Suprapubic skin (tissue), 4 donors: ENCODE measurements at regions not wholly inside any gene's neighbourhood (a gene's known extent, or its start where the extent isn't known, plus 50 kb on each side); places are given as distances from the start of the nearest gene placed in this dataset.

Source experiments
- DNase-seq, 2 donors: peaks; one replicate each; pipeline ENCODE4 v3.0.0-alpha.2; 2019; ENCODE audit warnings: low spot score in 2 of 2
- H3K27ac ChIP-seq: fragments of 200-600 bp; sonication (generic); one replicate; pipeline ENCODE4 v1.5.1; 2019
- H3K27me3 ChIP-seq: fragments of 200-600 bp; sonication (generic); one replicate; pipeline ENCODE4 v1.5.1; 2019
- H3K36me3 ChIP-seq: fragments of 200-600 bp; sonication (generic); one replicate; pipeline ENCODE4 v1.5.1; 2019
- H3K4me1 ChIP-seq: fragments of 200-600 bp; sonication (generic); one replicate; pipeline ENCODE4 v1.5.1; 2019
- H3K4me3 ChIP-seq: fragments of 200-600 bp; sonication (generic); one replicate; pipeline ENCODE4 v1.5.1; 2019; ENCODE audit warnings: mild to moderate bottlenecking
- H3K9me3 ChIP-seq: fragments of 200-600 bp; sonication (generic); one replicate; pipeline ENCODE4 v1.5.1; 2019
- EP300 ChIP-seq: sonication (generic); formaldehyde crosslinking; IDR thresholded peaks from one replicate; pipeline ENCODE4 v1.6.1; 2017; ENCODE audit warnings: antibody characterized with exemption
- POLR2A ChIP-seq, 2 donors: fragments of 450-650 bp; IDR thresholded peaks; one replicate each; pipeline ENCODE4 v1.6.1; 2017; ENCODE audit warnings: antibody characterized with exemption in 2 of 2, mild to moderate bottlenecking in 2 of 2, moderate library complexity in 2 of 2
- POLR2AphosphoS5 ChIP-seq, 3 donors: sonication (generic); formaldehyde crosslinking; IDR thresholded peaks; one replicate each; pipeline ENCODE4 v1.6.1; 2017; ENCODE audit warnings: antibody characterized with exemption in 3 of 3
- WGBS: methylation state at CpG from one replicate; pipeline ENCODE4 v1.1.5; 2018; 5-methylcytosine and 5-hydroxymethylcytosine counted together
- TF ChIP-seq, protein P1 (sequence below), 2 donors: fragments of 200-600 bp in 1 of 2; fragments of 450-650 bp in 1 of 2; sonication (generic) in 1 of 2; IDR thresholded peaks; one replicate each; pipeline ENCODE4 v1.5.1; 2016 to 2019; ENCODE audit warnings: antibody characterized with exemption in 2 of 2, mild to moderate bottlenecking in 1 of 2, moderate library complexity in 1 of 2

DNA sequence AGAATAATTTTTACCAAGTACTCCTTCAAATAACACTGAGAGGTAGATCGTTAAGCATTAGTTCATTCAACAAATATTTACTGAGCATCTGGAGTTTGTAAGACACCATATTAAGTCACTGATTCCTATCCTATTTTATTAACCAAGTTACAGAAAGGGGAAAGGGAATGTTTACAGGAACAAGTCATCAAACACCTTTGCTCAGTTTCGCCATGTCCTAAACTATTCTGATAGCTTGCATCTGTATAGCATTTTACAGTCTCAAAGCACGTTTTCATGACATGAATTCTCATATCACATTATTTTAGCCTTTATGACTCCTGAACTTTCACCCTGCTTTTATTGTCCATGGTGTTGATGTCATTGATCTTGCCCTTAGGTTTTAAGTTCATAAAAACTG lies 89.2 kb downstream of the AREG start:
- no peaks in the 10 kb centered on the region for H3K36me3 ChIP-seq
- no peak overlapping the region for H3K4me3 ChIP-seq
- TF ChIP-seq POLR2A (IDR thresholded peaks at IDR 0.05) (no peak), EP300 (no peak), POLR2AphosphoS5 (IDR thresholded peaks at IDR 0.05) (no peak)
- TF ChIP-seq, protein P1, sequence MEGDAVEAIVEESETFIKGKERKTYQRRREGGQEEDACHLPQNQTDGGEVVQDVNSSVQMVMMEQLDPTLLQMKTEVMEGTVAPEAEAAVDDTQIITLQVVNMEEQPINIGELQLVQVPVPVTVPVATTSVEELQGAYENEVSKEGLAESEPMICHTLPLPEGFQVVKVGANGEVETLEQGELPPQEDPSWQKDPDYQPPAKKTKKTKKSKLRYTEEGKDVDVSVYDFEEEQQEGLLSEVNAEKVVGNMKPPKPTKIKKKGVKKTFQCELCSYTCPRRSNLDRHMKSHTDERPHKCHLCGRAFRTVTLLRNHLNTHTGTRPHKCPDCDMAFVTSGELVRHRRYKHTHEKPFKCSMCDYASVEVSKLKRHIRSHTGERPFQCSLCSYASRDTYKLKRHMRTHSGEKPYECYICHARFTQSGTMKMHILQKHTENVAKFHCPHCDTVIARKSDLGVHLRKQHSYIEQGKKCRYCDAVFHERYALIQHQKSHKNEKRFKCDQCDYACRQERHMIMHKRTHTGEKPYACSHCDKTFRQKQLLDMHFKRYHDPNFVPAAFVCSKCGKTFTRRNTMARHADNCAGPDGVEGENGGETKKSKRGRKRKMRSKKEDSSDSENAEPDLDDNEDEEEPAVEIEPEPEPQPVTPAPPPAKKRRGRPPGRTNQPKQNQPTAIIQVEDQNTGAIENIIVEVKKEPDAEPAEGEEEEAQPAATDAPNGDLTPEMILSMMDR (IDR thresholded peaks at IDR 0.05): no peak
- no peak overlapping the region for H3K27ac ChIP-seq
- 79% methylated on average over 3 of the region's 3 CpGs for WGBS
- H3K27me3 ChIP-seq: no peaks in the 10 kb centered on the region
- no peaks in the 10 kb centered on the region for H3K4me1 ChIP-seq
- no peaks in the 10 kb centered on the region for H3K9me3 ChIP-seq
- DNase-seq: no peak

DNA sequence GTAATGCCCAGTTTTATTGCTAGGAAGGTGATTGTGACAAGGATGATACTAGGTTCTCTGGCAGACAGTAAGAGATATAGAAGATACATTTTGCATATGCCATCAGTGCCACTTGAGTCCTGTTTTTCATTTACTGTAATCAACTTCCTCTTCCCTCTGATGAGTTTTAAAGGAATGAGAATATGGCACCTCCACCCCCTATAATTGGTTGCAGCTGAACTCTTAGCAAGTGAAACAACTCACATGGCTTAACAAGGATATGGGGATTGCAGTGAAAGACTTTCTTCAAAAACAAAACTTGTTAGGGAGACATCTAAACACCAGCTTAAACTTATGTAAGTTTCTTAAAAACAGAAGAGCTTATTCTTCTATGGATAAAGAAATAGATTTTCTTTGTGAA lies 90.0 kb downstream of the AREG start:
- H3K27me3 ChIP-seq: no peaks in the 10 kb centered on the region
- no peak overlapping the region for H3K4me3 ChIP-seq
- DNase-seq: no peak
- H3K9me3 ChIP-seq: no peaks in the 10 kb centered on the region
- H3K36me3 ChIP-seq: no peaks in the 10 kb centered on the region
- no peak for TF ChIP-seq POLR2A (IDR thresholded peaks at IDR 0.05)
- no peak for TF ChIP-seq EP300
- no peak for TF ChIP-seq POLR2AphosphoS5 (IDR thresholded peaks at IDR 0.05)
- TF ChIP-seq, protein P1 (IDR thresholded peaks at IDR 0.05): no peak
- H3K27ac ChIP-seq: no peak overlapping the region
- H3K4me1 ChIP-seq: no peaks in the 10 kb centered on the region

DNA sequence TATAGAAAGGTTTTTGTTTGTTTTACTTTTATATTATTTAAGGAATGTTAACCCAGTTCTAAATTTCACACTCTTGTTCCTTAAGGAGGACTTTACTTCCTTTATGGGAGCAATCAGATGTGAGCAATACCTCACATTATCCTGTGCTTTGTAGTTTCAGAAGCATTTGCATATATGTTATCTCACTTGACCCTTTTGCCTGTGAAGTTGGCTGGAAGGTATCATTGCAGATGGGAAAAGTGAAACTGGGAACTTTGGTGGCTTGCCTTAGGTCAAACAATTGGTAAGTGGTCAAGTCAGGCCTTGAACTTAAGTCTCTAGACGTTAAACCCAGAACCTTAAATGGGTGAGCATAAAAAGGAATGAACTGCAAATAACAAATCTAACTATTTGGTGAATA lies 90.6 kb downstream of the AREG start:
- TF ChIP-seq POLR2AphosphoS5 (IDR thresholded peaks at IDR 0.05) (no peak), POLR2A (IDR thresholded peaks at IDR 0.05) (no peak), EP300 (no peak)
- TF ChIP-seq, protein P1 (IDR thresholded peaks at IDR 0.05): no peak
- 69% methylated on average over 1 of the region's 1 CpG for WGBS
- no peaks in the 10 kb centered on the region for H3K9me3 ChIP-seq
- no peaks in the 10 kb centered on the region for H3K36me3 ChIP-seq
- DNase-seq: no peak
- H3K27ac ChIP-seq: no peak overlapping the region
- H3K4me3 ChIP-seq: no peak overlapping the region
- no peaks in the 10 kb centered on the region for H3K4me1 ChIP-seq
- no peaks in the 10 kb centered on the region for H3K27me3 ChIP-seq

DNA sequence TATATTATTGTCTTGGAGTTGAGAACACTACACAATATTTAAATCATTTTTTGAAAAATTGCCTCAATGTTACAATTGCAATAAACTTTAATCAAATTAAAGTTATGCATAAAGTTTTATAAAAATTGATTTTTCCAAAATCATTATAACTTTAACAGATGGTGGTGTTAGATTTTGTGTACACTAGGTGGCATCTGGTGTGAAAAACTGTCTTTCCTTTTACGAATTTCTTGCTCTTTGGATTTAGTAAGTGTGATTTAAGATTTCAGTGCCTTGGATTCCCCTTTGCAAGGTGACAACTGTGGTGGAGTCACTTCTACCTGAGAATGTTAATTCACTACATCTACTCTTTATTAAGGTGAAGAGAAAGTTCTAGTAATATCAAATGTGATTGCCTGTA lies 91.6 kb downstream of the AREG start:
- no peaks in the 10 kb centered on the region for H3K9me3 ChIP-seq
- TF ChIP-seq EP300: no peak
- TF ChIP-seq, protein P1 (IDR thresholded peaks at IDR 0.05): no peak
- no peak for TF ChIP-seq POLR2AphosphoS5 (IDR thresholded peaks at IDR 0.05)
- TF ChIP-seq POLR2A (IDR thresholded peaks at IDR 0.05): no peak
- no peak for DNase-seq
- no peak overlapping the region for H3K4me3 ChIP-seq
- 54% methylated on average over 1 of the region's 1 CpG for WGBS
- no peaks in the 10 kb centered on the region for H3K4me1 ChIP-seq
- H3K27me3 ChIP-seq: no peaks in the 10 kb centered on the region
- H3K27ac ChIP-seq: no peak overlapping the region
- no peaks in the 10 kb centered on the region for H3K36me3 ChIP-seq

DNA sequence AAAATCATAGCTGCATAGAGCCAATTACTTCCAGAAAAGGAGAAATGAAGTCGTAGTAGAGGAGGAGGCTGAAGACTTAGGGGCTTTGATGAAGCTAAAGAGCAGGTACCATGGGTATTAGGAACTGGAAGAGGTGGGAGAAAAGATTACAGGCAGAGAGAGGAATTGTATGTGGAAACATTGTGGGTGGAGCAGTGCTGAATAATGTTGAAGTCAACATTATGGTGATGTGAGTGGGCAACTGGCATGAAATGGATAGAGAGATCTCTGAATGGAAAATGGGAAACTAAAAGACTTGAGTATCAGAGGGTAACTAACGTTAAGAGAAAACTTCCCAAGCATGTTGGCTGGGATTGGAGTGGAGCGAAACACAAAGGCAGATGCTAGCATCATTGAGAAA lies 92.5 kb downstream of the AREG start:
- H3K36me3 ChIP-seq: no peaks in the 10 kb centered on the region
- 70% methylated on average over 3 of the region's 3 CpGs for WGBS
- no peak overlapping the region for H3K27ac ChIP-seq
- H3K4me3 ChIP-seq: no peak overlapping the region
- H3K9me3 ChIP-seq: no peaks in the 10 kb centered on the region
- no peaks in the 10 kb centered on the region for H3K4me1 ChIP-seq
- no peak for TF ChIP-seq EP300
- no peak for TF ChIP-seq POLR2AphosphoS5 (IDR thresholded peaks at IDR 0.05)
- TF ChIP-seq POLR2A (IDR thresholded peaks at IDR 0.05): no peak
- TF ChIP-seq, protein P1 (IDR thresholded peaks at IDR 0.05): no peak
- DNase-seq: no peak
- H3K27me3 ChIP-seq: no peaks in the 10 kb centered on the region
